ENCODE measurements at regions not wholly inside any gene's neighbourhood (a gene's known extent, or its start where the extent isn't known, plus 50 kb on each side); places are given as distances from the start of the nearest gene placed in this dataset.
A peak's percentile ranks its signal among the peaks of the same experiment; 100 is the strongest.
"Not testable (repeated sequence)": the region's sequence is repeated elsewhere in the genome, so short reads cannot be mapped to it uniquely, and the experiment has no call there.

- H3K9me3 Mint-ChIP-seq, H3K4me1 Mint-ChIP-seq, H3K27ac Mint-ChIP-seq, H3K36me3 Mint-ChIP-seq, H3K27me3 Mint-ChIP-seq, H3K4me3 Mint-ChIP-seq: not testable (repeated sequence)
Measured at GRCh38 chr11:127941554-127941953, 645.8 kb downstream of the ETS1 start.

GRCh38 chr11:127939000-127939399 lies 648.4 kb downstream of the ETS1 start:
- H3K4me3 Mint-ChIP-seq: no peak overlapping the region
- H3K27ac Mint-ChIP-seq: no peak overlapping the region
- H3K4me1 Mint-ChIP-seq: no peaks in the 10 kb centered on the region
- no peaks in the 10 kb centered on the region for H3K9me3 Mint-ChIP-seq
- H3K36me3 Mint-ChIP-seq: no peaks in the 10 kb centered on the region
- peaks cover 3% of the 10 kb centered on the region for H3K27me3 Mint-ChIP-seq

DNA sequence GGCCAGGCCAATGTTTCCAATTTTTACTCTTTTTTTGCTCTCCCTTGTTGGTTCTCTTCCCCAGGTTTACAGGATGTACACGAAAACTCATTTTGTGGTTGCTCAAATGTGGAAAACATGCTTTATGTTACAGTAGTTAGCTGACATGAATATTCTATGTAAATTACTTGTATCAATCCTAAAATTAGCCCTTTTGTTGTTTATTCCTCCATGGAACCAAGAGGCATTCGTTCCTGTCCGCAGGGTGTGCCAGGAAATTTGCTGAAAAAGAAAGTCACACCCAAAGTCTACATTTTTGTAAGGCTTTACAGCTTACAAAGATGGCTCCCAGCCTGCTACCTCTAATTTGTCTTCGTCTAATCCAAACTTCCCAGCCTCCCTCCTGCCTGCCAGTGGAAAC lies 652.3 kb downstream of the ETS1 start:
- H3K36me3 Mint-ChIP-seq: no peaks in the 10 kb centered on the region
- H3K4me1 Mint-ChIP-seq: no peaks in the 10 kb centered on the region
- H3K27me3 Mint-ChIP-seq: peaks cover 2% of the 10 kb centered on the region
- no peak overlapping the region for H3K27ac Mint-ChIP-seq
- no peaks in the 10 kb centered on the region for H3K9me3 Mint-ChIP-seq
- no peak overlapping the region for H3K4me3 Mint-ChIP-seq

DNA sequence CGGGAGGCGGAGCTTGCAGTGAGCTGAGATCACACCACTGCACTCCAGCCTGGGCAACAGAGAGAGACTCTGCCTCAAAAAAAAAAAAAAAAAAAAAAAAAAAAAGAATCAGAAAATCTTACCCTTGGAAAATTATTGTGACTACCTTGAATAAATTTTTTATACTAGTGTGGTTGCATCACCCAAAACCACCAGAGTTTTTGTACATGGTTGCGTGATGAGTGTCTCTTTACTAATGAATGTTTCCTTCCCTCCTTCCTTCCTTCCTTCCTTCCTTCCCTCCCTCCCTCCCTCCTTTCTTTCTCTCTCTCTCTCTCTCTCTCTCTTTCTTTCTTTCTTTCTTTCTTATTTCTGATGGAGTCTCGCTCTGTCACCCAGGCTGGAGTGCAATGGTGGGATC lies 653.4 kb downstream of the ETS1 start:
- H3K36me3 Mint-ChIP-seq, H3K27ac Mint-ChIP-seq, H3K4me3 Mint-ChIP-seq, H3K4me1 Mint-ChIP-seq, H3K27me3 Mint-ChIP-seq, H3K9me3 Mint-ChIP-seq: not testable (repeated sequence)

- peaks cover 5% of the 10 kb centered on the region for H3K27me3 Mint-ChIP-seq
- H3K4me1 Mint-ChIP-seq: no peaks in the 10 kb centered on the region
- H3K36me3 Mint-ChIP-seq: no peaks in the 10 kb centered on the region
- no peak overlapping the region for H3K27ac Mint-ChIP-seq
- no peak overlapping the region for H3K4me3 Mint-ChIP-seq
- H3K9me3 Mint-ChIP-seq: no peaks in the 10 kb centered on the region
Measured at GRCh38 chr11:127931803-127932202, 655.6 kb downstream of the ETS1 start.

- H3K4me1 Mint-ChIP-seq: no peaks in the 10 kb centered on the region
- H3K27me3 Mint-ChIP-seq: peaks cover 18% of the 10 kb centered on the region
- H3K4me3 Mint-ChIP-seq: no peak overlapping the region
- H3K36me3 Mint-ChIP-seq: no peaks in the 10 kb centered on the region
- peaks cover 4% of the 10 kb centered on the region for H3K9me3 Mint-ChIP-seq
- H3K27ac Mint-ChIP-seq: no peak overlapping the region
Measured at GRCh38 chr11:127926721-127927120, 660.6 kb downstream of the ETS1 start.

DNA sequence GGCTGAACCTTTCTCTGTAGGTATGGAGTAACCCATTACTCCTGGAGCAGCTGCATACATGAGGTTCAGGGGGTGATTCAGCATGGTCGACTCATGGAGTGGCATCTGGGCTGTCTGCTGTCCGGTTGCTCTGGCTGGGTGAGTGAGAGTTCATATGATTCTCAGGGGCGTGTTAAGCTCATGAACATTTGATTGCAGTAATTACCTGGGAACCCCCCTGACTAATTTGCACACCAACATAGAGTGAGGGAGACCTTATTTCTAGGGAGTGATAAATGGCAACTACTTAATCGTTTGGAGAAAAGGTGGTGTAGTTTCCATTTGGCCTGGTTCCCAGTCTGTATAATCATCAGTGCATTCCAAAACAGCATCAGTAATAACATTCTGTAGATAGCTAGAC lies 661.9 kb downstream of the ETS1 start:
- no peak overlapping the region for H3K4me3 Mint-ChIP-seq
- no peaks in the 10 kb centered on the region for H3K4me1 Mint-ChIP-seq
- no peak overlapping the region for H3K27ac Mint-ChIP-seq
- H3K27me3 Mint-ChIP-seq: peaks cover 21% of the 10 kb centered on the region
- peaks cover 4% of the 10 kb centered on the region for H3K9me3 Mint-ChIP-seq
- no peaks in the 10 kb centered on the region for H3K36me3 Mint-ChIP-seq

DNA sequence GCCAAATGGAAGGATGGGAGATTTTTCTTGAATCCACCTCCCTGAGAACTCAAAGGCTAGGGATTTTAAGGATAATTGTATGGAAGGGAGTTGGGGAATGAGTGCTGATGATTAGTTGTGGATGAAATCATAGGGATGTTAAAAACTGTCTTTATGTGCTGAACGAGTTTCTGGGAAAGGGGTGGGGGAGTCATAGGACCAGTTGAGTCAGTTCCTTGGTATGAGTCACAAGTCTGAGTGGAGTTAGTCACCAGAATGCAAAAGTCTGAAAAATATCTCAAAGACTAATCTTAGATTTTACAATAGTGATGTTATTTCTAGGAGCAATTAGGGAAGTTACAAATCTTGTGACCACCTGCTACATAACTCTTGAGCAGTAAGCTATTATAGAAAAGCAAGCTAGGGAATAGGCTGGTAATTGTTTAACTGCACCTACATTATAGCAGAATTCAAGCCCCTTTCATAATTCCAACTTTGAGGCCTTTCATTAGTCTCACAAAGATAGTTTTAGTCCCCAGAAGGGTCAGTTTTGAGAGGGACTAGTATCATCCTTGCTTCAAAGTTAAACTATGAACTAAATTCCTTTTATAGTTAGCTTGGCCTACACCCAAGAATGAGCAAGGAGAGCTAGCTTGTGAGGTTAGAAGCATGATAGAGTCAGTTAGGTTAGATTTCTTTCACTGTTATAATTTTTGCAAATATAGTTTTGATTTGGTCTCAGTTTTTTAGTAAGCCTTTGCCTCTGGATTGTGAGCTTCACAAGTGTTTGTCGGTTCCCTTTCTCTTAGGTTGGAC lies 668.0 kb downstream of the ETS1 start:
- H3K27ac Mint-ChIP-seq: peak overlapping the region; percentile 88
- peaks cover 9% of the 10 kb centered on the region for H3K9me3 Mint-ChIP-seq
- peaks cover 2% of the 10 kb centered on the region for H3K36me3 Mint-ChIP-seq
- H3K4me3 Mint-ChIP-seq: no peak overlapping the region
- H3K4me1 Mint-ChIP-seq: peaks cover 5% of the 10 kb centered on the region
- peaks cover 33% of the 10 kb centered on the region for H3K27me3 Mint-ChIP-seq

- H3K27ac Mint-ChIP-seq: no peak overlapping the region
- H3K4me3 Mint-ChIP-seq: no peak overlapping the region
- H3K9me3 Mint-ChIP-seq: no peaks in the 10 kb centered on the region
- no peaks in the 10 kb centered on the region for H3K36me3 Mint-ChIP-seq
- peaks cover 1% of the 10 kb centered on the region for H3K27me3 Mint-ChIP-seq
- H3K4me1 Mint-ChIP-seq: no peaks in the 10 kb centered on the region
Measured at GRCh38 chr11:127902382-127902781, 685.0 kb downstream of the ETS1 start.

- peaks cover 1% of the 10 kb centered on the region for H3K27me3 Mint-ChIP-seq
- H3K4me3 Mint-ChIP-seq: no peak overlapping the region
- H3K27ac Mint-ChIP-seq: no peak overlapping the region
- no peaks in the 10 kb centered on the region for H3K4me1 Mint-ChIP-seq
- H3K9me3 Mint-ChIP-seq: no peaks in the 10 kb centered on the region
- H3K36me3 Mint-ChIP-seq: no peaks in the 10 kb centered on the region
Measured at GRCh38 chr11:127898422-127899365, 688.7 kb downstream of the ETS1 start.

GRCh38 chr11:127895776-127896175 lies 691.6 kb downstream of the ETS1 start:
- Mint-ChIP-seq H3K4me3 (no peak overlapping the region), H3K27me3 (peaks cover 3% of the 10 kb centered on the region), H3K4me1 (no peaks in the 10 kb centered on the region), H3K27ac (no peak overlapping the region), H3K36me3 (no peaks in the 10 kb centered on the region), H3K9me3 (no peaks in the 10 kb centered on the region)

- no peak overlapping the region for H3K27ac Mint-ChIP-seq
- H3K4me3 Mint-ChIP-seq: no peak overlapping the region
- no peaks in the 10 kb centered on the region for H3K4me1 Mint-ChIP-seq
- no peaks in the 10 kb centered on the region for H3K9me3 Mint-ChIP-seq
- H3K27me3 Mint-ChIP-seq: peaks cover 6% of the 10 kb centered on the region
- H3K36me3 Mint-ChIP-seq: no peaks in the 10 kb centered on the region
Measured at GRCh38 chr11:127894316-127894715, 693.0 kb downstream of the ETS1 start.

GRCh38 chr11:127890030-127890615 lies 697.2 kb downstream of the ETS1 start:
- Mint-ChIP-seq H3K27me3 (peaks cover 6% of the 10 kb centered on the region), H3K36me3 (no peaks in the 10 kb centered on the region), H3K9me3 (peaks cover 7% of the 10 kb centered on the region), H3K4me3 (no peak overlapping the region), H3K4me1 (no peaks in the 10 kb centered on the region), H3K27ac (no peak overlapping the region)

DNA sequence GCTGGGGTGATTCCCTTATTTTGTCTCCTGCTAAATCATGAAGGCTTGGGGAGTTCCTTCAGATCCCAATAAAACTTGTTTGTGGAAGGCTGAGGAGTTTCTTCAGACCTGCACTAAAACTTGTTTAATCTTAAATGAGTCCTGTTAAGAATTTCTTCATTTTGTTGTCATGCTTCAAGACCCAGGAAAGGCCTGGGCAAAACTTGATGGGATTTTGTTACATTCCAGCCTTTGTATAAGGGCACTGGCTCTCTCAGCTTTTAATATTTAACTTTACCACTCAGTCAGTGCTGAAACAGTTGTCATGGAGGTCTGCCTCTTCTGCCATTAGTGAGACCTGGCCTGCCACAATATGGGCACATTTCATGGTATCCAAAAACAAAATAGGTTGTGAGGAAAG lies 699.0 kb downstream of the ETS1 start:
- Mint-ChIP-seq H3K36me3 (no peaks in the 10 kb centered on the region), H3K27ac (no peak overlapping the region), H3K4me3 (no peak overlapping the region), H3K27me3 (peaks cover 6% of the 10 kb centered on the region), H3K9me3 (peaks cover 7% of the 10 kb centered on the region), H3K4me1 (no peaks in the 10 kb centered on the region)

DNA sequence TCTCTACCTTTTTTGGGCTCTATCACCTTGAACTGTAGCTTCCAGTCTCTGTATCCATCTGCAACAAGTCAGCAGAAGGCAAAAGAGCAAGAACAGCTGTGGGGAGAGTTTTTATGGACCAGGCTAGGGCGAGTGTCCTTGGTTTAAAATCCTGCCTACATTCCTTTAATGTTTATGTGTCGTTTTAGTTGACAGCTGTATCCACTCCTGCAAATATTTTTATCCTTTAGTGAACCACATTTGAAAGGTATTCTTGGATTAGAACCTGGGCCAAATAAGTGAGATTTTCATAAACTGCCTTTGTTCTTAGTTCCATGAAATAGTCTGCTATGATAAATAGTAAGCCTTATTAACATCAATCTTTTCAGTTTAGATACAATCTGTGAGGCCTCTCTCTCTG lies 712.2 kb downstream of the ETS1 start:
- H3K36me3 Mint-ChIP-seq: no peaks in the 10 kb centered on the region
- H3K27me3 Mint-ChIP-seq: peaks cover 22% of the 10 kb centered on the region
- no peak overlapping the region for H3K27ac Mint-ChIP-seq
- H3K4me1 Mint-ChIP-seq: no peaks in the 10 kb centered on the region
- H3K9me3 Mint-ChIP-seq: no peaks in the 10 kb centered on the region
- no peak overlapping the region for H3K4me3 Mint-ChIP-seq

GRCh38 chr11:127873478-127873877 lies 713.9 kb downstream of the ETS1 start:
- Mint-ChIP-seq H3K4me1 (no peaks in the 10 kb centered on the region), H3K27ac (no peak overlapping the region), H3K4me3 (no peak overlapping the region), H3K9me3 (no peaks in the 10 kb centered on the region), H3K27me3 (peaks cover 16% of the 10 kb centered on the region), H3K36me3 (no peaks in the 10 kb centered on the region)

All from activated naive CD4-positive, alpha-beta T cell treated with anti-CD3 and anti-CD28 coated beads, Interleukin-2, amount 50 U/mL, for 24 hours (primary cell).